ENCODE measurements at regions not wholly inside any gene's neighbourhood (a gene's known extent, or its start where the extent isn't known, plus 50 kb on each side); places are given as distances from the start of the nearest gene placed in this dataset. TPM values are rescaled to one million over a fixed set of nuclear protein-coding genes. Genes with fewer than 3 reads are reported as not detected.

GRCh38 chr7:136030867-136031318, 53.7 kb upstream of the MTPN start:
- peak; percentile 11 for DNase-seq (ENCODE audit: low read depth)
- no peak overlapping the region for H3K4me3 ChIP-seq (ENCODE audit: low read depth, low read length)
- no peak for TF ChIP-seq CTCF (IDR thresholded peaks at IDR 0.05; ENCODE audit: insufficient read depth, low read depth, low read length)

- H3K4me3 ChIP-seq (ENCODE audit: low read depth, low read length): no peak overlapping the region
- TF ChIP-seq CTCF (IDR thresholded peaks at IDR 0.05; ENCODE audit: insufficient read depth, low read depth, low read length): no peak
- no peak for DNase-seq (ENCODE audit: low read depth)
These were observed 53.2 kb upstream of the MTPN start for GRCh38 chr7:136030330-136030729.

- no peak overlapping the region for H3K4me3 ChIP-seq (ENCODE audit: low read depth, low read length)
- TF ChIP-seq CTCF (IDR thresholded peaks at IDR 0.05; ENCODE audit: insufficient read depth, low read depth, low read length): no peak
- no peak for DNase-seq (ENCODE audit: low read depth)
These were observed 50.0 kb upstream of the MTPN start for GRCh38 chr7:136027160-136027559.

Small RNA genes in the stretch of these regions (small RNA-seq; reads per million reads assigned to genes)
- gene RF00019: not detected
